A549 (cell line): ENCODE measurements at regions not wholly inside any gene's neighbourhood (a gene's known extent, or its start where the extent isn't known, plus 50 kb on each side); places are given as distances from the start of the nearest gene placed in this dataset.

Source experiments
- CTCF ChIP-seq: fragments of >200 bp; sonication (Bioruptor Twin); formaldehyde crosslinking; IDR thresholded peaks from 3 replicates; pipeline ENCODE4 v1.5.1; 2016
- EP300 ChIP-seq, 2 experiments: fragments of >200 bp; sonication (Bioruptor Twin); formaldehyde crosslinking; IDR thresholded peaks; 2 replicates in 1 of 2; 3 replicates in 1 of 2; pipeline ENCODE4 v1.6.1; 2016 to 2017
- HOXA7 ChIP-seq: fragments of 250-450 bp; sonication (Bioruptor Pico); IDR thresholded peaks from 2 replicates; pipeline ENCODE4 v1.5.0; 2020; ENCODE audit warnings: mild to moderate bottlenecking, moderate library complexity
- HOXB5 ChIP-seq: fragments of 250-450 bp; sonication (Bioruptor Pico); IDR thresholded peaks from 2 replicates; pipeline ENCODE4 v1.5.0; 2020; ENCODE audit warnings: mild to moderate bottlenecking, moderate library complexity
- POLR2A ChIP-seq: IDR thresholded peaks from 2 replicates; pipeline ENCODE4 v1.6.1; 2012; ENCODE audit warnings: mild to moderate bottlenecking, low read length
- POLR2AphosphoS2 ChIP-seq: conservative IDR thresholded peaks from 2 replicates; pipeline ENCODE4 v1.6.1; 2012; ENCODE audit warnings: low read length, improper control_type of control experiment, inconsistent platforms
- REST ChIP-seq: fragments of 200-600 bp; sonication (generic); IDR thresholded peaks from 2 replicates; pipeline ENCODE4 v1.6.1; 2016; ENCODE audit warnings: antibody characterized with exemption, mild to moderate bottlenecking, moderate library complexity
- RFX5 ChIP-seq: fragments of 450-650 bp; IDR thresholded peaks from 2 replicates; pipeline ENCODE4 v1.7.1; 2014; ENCODE audit warnings: antibody characterized with exemption, mild to moderate bottlenecking, moderate library complexity
- RNF2 ChIP-seq: fragments of 200-600 bp; sonication (generic); IDR thresholded peaks from 2 replicates; pipeline ENCODE4 v1.6.1; 2016; ENCODE audit warnings: low read depth, mild to moderate bottlenecking, antibody characterized with exemption, moderate library complexity, borderline replicate concordance

GRCh38 chr13:104431895-104432294 is 1365.7 kb upstream of the SLC10A2 start:
- TF ChIP-seq RNF2 (no peak), HOXA7 (no peak), REST (no peak), CTCF (no peak), EP300 (IDR thresholded peaks at IDR 0.05) (no peak), HOXB5 (CRISPR knock-in tag) (no peak), POLR2A (no peak), POLR2AphosphoS2 (no peak), RFX5 (no peak)
